GM23338 (cell line): ENCODE measurements at regions not wholly inside any gene's neighbourhood (a gene's known extent, or its start where the extent isn't known, plus 50 kb on each side); places are given as distances from the start of the nearest gene placed in this dataset.

Experiments
- ATAC-seq: fragments of 200-7000 bp; cut with Tn5 transposase; 3 replicates; pipeline ENCODE4 v1.9.1; 2020
- DNase-seq: peaks from one replicate; pipeline ENCODE4 v3.0.0-alpha.2; 2015; ENCODE audit warnings: low spot score
- H2AFZ ChIP-seq: fragments of 200-600 bp; sonication (generic); 2 replicates; pipeline ENCODE4 v1.8.0; 2016; ENCODE audit warnings: antibody characterized with exemption, mild to moderate bottlenecking, moderate library complexity
- H3F3A ChIP-seq: fragments of 200-600 bp; sonication (generic); replicated peaks from 2 replicates; pipeline ENCODE4 v1.8.0; 2017; ENCODE audit warnings: antibody characterized with exemption, mixed run types, low read depth
- H3K27ac ChIP-seq: fragments of 200-600 bp; sonication (generic); 2 replicates; pipeline ENCODE4 v1.6.1; 2016; ENCODE audit warnings: low read depth
- H3K27me3 ChIP-seq: fragments of 200-600 bp; sonication (generic); 2 replicates; pipeline ENCODE4 v1.8.0; 2016; ENCODE audit warnings: mild to moderate bottlenecking, mixed run types, moderate library complexity; ENCODE audit not compliant: insufficient read depth
- H3K36me3 ChIP-seq: fragments of 200-600 bp; sonication (generic); 2 replicates; pipeline ENCODE4 v1.8.0; 2016; ENCODE audit warnings: mild to moderate bottlenecking; ENCODE audit not compliant: insufficient read depth
- H3K4me1 ChIP-seq: fragments of 200-600 bp; sonication (generic); 2 replicates; pipeline ENCODE4 v1.8.0; 2016; ENCODE audit warnings: mild to moderate bottlenecking, moderate library complexity; ENCODE audit not compliant: insufficient read depth
- H3K4me2 ChIP-seq: fragments of 200-600 bp; sonication (generic); 2 replicates; pipeline ENCODE4 v1.7.1; 2017; ENCODE audit warnings: mixed run types
- H3K4me3 ChIP-seq: fragments of 200-600 bp; sonication (generic); 2 replicates; pipeline ENCODE4 v1.6.1; 2016; ENCODE audit warnings: mixed run types
- H3K79me2 ChIP-seq: fragments of 200-600 bp; sonication (generic); replicated peaks from 2 replicates; pipeline ENCODE4 v1.8.0; 2017; ENCODE audit warnings: mild to moderate bottlenecking; ENCODE audit not compliant: insufficient read depth
- H3K9me2 ChIP-seq: fragments of 200-600 bp; sonication (generic); 2 replicates; pipeline ENCODE4 v1.8.0; 2017; ENCODE audit not compliant: insufficient read depth
- H4K20me1 ChIP-seq: fragments of 200-600 bp; sonication (generic); replicated peaks from 2 replicates; pipeline ENCODE4 v1.8.0; 2017; ENCODE audit warnings: mild to moderate bottlenecking; ENCODE audit not compliant: insufficient read depth
- H3K27ac Mint-ChIP-seq: 2 replicates; pipeline ENCODE4 v1.8.0; 2020; ENCODE audit warnings: inconsistent platforms, mild to moderate bottlenecking, moderate library complexity, mixed read lengths
- H3K27me3 Mint-ChIP-seq: 3 replicates; pipeline ENCODE4 v1.8.0; 2022; ENCODE audit warnings: low read depth, mild to moderate bottlenecking, moderate library complexity, mixed read lengths, inconsistent platforms; ENCODE audit not compliant: insufficient read depth, poor library complexity
- H3K36me3 Mint-ChIP-seq: 3 replicates; pipeline ENCODE4 v1.8.0; 2021; ENCODE audit warnings: low read depth, mild to moderate bottlenecking, inconsistent platforms, moderate library complexity, mixed read lengths
- H3K4me1 Mint-ChIP-seq: 3 replicates; pipeline ENCODE4 v1.8.0; 2020; ENCODE audit warnings: mild to moderate bottlenecking, inconsistent platforms, mixed read lengths
- H3K4me3 Mint-ChIP-seq: 3 replicates; pipeline ENCODE4 v1.8.0; 2021; ENCODE audit warnings: moderate library complexity, mild to moderate bottlenecking, inconsistent platforms, mixed read lengths
- H3K9me3 Mint-ChIP-seq: 3 replicates; pipeline ENCODE4 v1.8.0; 2020; ENCODE audit warnings: moderate library complexity, mild to moderate bottlenecking, inconsistent platforms, mixed read lengths
- CREB1 ChIP-seq: fragments of 250-450 bp; sonication (Bioruptor Pico); IDR thresholded peaks from 2 replicates; pipeline ENCODE4 v1.5.0; 2020; ENCODE audit warnings: low read depth, mild to moderate bottlenecking, moderate library complexity
- CTCF ChIP-seq, 2 experiments: fragments of 200-600 bp in 1 of 2; sonication (generic) in 1 of 2; conservative IDR thresholded peaks; 2 replicates each; pipeline versions ENCODE4 v1.5.1 to v1.6.1; 2016 to 2017; ENCODE audit warnings: antibody characterized with exemption in 2 of 2, low read depth in 2 of 2, mild to moderate bottlenecking in 2 of 2, moderate library complexity in 1 of 2
- ETS1 ChIP-seq: IDR thresholded peaks from 2 replicates; pipeline ENCODE4 v1.6.1; 2016; ENCODE audit warnings: antibody characterized with exemption
- EZH2 ChIP-seq: fragments of 200-600 bp; sonication (generic); IDR thresholded peaks from one replicate; pipeline ENCODE4 v1.8.0; 2017; ENCODE audit warnings: antibody characterized with exemption, mild to moderate bottlenecking, low read depth; ENCODE audit not compliant: unreplicated experiment
- EZH2phosphoT487 ChIP-seq: fragments of 200-600 bp; sonication (generic); IDR thresholded peaks from one replicate; pipeline ENCODE4 v1.8.1; 2018; ENCODE audit warnings: antibody characterized with exemption; ENCODE audit not compliant: unreplicated experiment
- JUNB ChIP-seq: IDR thresholded peaks from one replicate; pipeline ENCODE4 v1.6.1; 2016; ENCODE audit warnings: antibody characterized with exemption; ENCODE audit not compliant: unreplicated experiment
- NANOG ChIP-seq: IDR thresholded peaks from 2 replicates; pipeline ENCODE4 v1.6.1; 2016; ENCODE audit warnings: antibody characterized with exemption, borderline replicate concordance
- POLR2AphosphoS5 ChIP-seq: IDR thresholded peaks from 2 replicates; pipeline ENCODE4 v1.6.1; 2016; ENCODE audit warnings: antibody characterized with exemption, low read depth
- STAT1 ChIP-seq: IDR thresholded peaks from one replicate; pipeline ENCODE4 v1.6.1; 2016; ENCODE audit warnings: antibody characterized with exemption; ENCODE audit not compliant: unreplicated experiment
- ZNF114 ChIP-seq: fragments of 250-450 bp; sonication (Bioruptor Pico); IDR thresholded peaks from 2 replicates; pipeline ENCODE4 v1.5.0; 2020; ENCODE audit warnings: mild to moderate bottlenecking, moderate library complexity
- ZNF331 ChIP-seq: fragments of 250-450 bp; sonication (Bioruptor Pico); IDR thresholded peaks from 2 replicates; pipeline ENCODE4 v1.5.0; 2020; ENCODE audit warnings: low read depth, mild to moderate bottlenecking, moderate library complexity
- ZNF462 ChIP-seq: fragments of 250-450 bp; sonication (Bioruptor Pico); IDR thresholded peaks from 2 replicates; pipeline ENCODE4 v1.5.0; 2020; ENCODE audit warnings: mild to moderate bottlenecking, moderate library complexity

- Mint-ChIP-seq H3K27me3 (peaks cover 2% of the 10 kb centered on the region), H3K4me3 (no peak overlapping the region), H3K36me3 (no peaks in the 10 kb centered on the region), H3K27ac (no peak overlapping the region), H3K4me1 (peaks cover 5% of the 10 kb centered on the region; the same call in 1 of the 3 replicates), H3K9me3 (no peaks in the 10 kb centered on the region)
- Histone ChIP-seq H3F3A (no peaks in the 10 kb centered on the region), H3K36me3 (no peaks in the 10 kb centered on the region), H3K27me3 (no peaks in the 10 kb centered on the region), H3K4me2 (no peak overlapping the region), H3K4me1 (no peaks in the 10 kb centered on the region), H3K9me2 (no peaks in the 10 kb centered on the region), H2AFZ (no peak overlapping the region), H3K79me2 (no peaks in the 10 kb centered on the region), H4K20me1 (no peaks in the 10 kb centered on the region), H3K4me3 (no peak overlapping the region), H3K27ac (no peak overlapping the region)
- DNase-seq (no peak), ATAC-seq (no peak)
- TF ChIP-seq EZH2phosphoT487, result no peak
- TF ChIP-seq ZNF462, result no peak
These were observed 204.6 kb downstream of the RBM46 start for GRCh38 chr4:154985673-154986072.

- ATAC-seq, result no peak
- H3K79me2 ChIP-seq, result no peaks in the 10 kb centered on the region
- TF ChIP-seq CREB1 (CRISPR knock-in tag) (no peak), NANOG (no peak), JUNB (no peak), EZH2 (no peak), ETS1 (no peak), STAT1 (no peak), EZH2phosphoT487 (no peak), CTCF (conservative IDR thresholded peaks at IDR 0.05; ENCODE audit: low read depth in 2 of 2) (no peak), ZNF114 (CRISPR knock-in tag) (no peak), POLR2AphosphoS5 (no peak), ZNF331 (CRISPR knock-in tag) (no peak)
These were observed 207.4 kb downstream of the RBM46 start for GRCh38 chr4:154988511-154988910.

More at GRCh38 chr4:154988511-154988910, 207.4 kb downstream of the RBM46 start:
- no peaks in the 10 kb centered on the region for H3K4me1 ChIP-seq
- no peaks in the 10 kb centered on the region for H3K9me2 ChIP-seq
- DNase-seq, result no peak
- no peak overlapping the region for H3K4me3 ChIP-seq
- no peak overlapping the region for H3K4me3 Mint-ChIP-seq
- H3F3A ChIP-seq, result no peaks in the 10 kb centered on the region
- H3K4me1 Mint-ChIP-seq, result no peaks in the 10 kb centered on the region
- no peaks in the 10 kb centered on the region for H3K27me3 Mint-ChIP-seq
- H4K20me1 ChIP-seq, result no peaks in the 10 kb centered on the region
- H2AFZ ChIP-seq, result 0 out of 2 replicates have a peak overlapping the region, but pooled peaks have one; percentile 18
- H3K36me3 Mint-ChIP-seq, result no peaks in the 10 kb centered on the region
- no peaks in the 10 kb centered on the region for H3K9me3 Mint-ChIP-seq
- H3K27ac ChIP-seq, result no peak overlapping the region
- no peak overlapping the region for H3K4me2 ChIP-seq
- H3K27me3 ChIP-seq, result no peaks in the 10 kb centered on the region
- no peak overlapping the region for H3K27ac Mint-ChIP-seq
- no peaks in the 10 kb centered on the region for H3K36me3 ChIP-seq
